ENCODE measurements at regions not wholly inside any gene's neighbourhood (a gene's known extent, or its start where the extent isn't known, plus 50 kb on each side); places are given as distances from the start of the nearest gene placed in this dataset.
"Not testable (repeated sequence)": the region's sequence is repeated elsewhere in the genome, so short reads cannot be mapped to it uniquely, and the experiment has no call there.

- Mint-ChIP-seq H3K4me3 (no peak overlapping the region), H3K27me3 (no peaks in the 10 kb centered on the region), H3K4me1 (no peaks in the 10 kb centered on the region), H3K36me3 (no peaks in the 10 kb centered on the region), H3K27ac (no peak overlapping the region), H3K9me3 (peaks cover 11% of the 10 kb centered on the region)
- DNase-seq: no peak
These were observed 421.7 kb upstream of the CHRM2 start for GRCh38 chr7:136446751-136447150.

- H3K4me3 Mint-ChIP-seq: no peak overlapping the region
- no peaks in the 10 kb centered on the region for H3K4me1 Mint-ChIP-seq
- no peaks in the 10 kb centered on the region for H3K36me3 Mint-ChIP-seq
- H3K9me3 Mint-ChIP-seq: peaks cover 7% of the 10 kb centered on the region
- DNase-seq: no peak
- H3K27me3 Mint-ChIP-seq: no peaks in the 10 kb centered on the region
- no peak overlapping the region for H3K27ac Mint-ChIP-seq
These were observed 426.6 kb upstream of the CHRM2 start for GRCh38 chr7:136441835-136442234.

GRCh38 chr7:136431736-136432135, 436.7 kb upstream of the CHRM2 start:
- not testable (repeated sequence) for H3K36me3 Mint-ChIP-seq, H3K4me3 Mint-ChIP-seq, DNase-seq, H3K9me3 Mint-ChIP-seq, H3K27ac Mint-ChIP-seq, H3K4me1 Mint-ChIP-seq, H3K27me3 Mint-ChIP-seq

GRCh38 chr7:136424058-136424457, 444.4 kb upstream of the CHRM2 start:
- no peak for DNase-seq
- Mint-ChIP-seq H3K4me3 (no peak overlapping the region), H3K4me1 (no peaks in the 10 kb centered on the region), H3K36me3 (no peaks in the 10 kb centered on the region), H3K9me3 (peaks cover 7% of the 10 kb centered on the region), H3K27ac (no peak overlapping the region), H3K27me3 (no peaks in the 10 kb centered on the region)

GRCh38 chr7:136419740-136420139, 442.6 kb upstream of the MTPN start:
- not testable (repeated sequence) for H3K4me3 Mint-ChIP-seq, H3K36me3 Mint-ChIP-seq, H3K9me3 Mint-ChIP-seq, DNase-seq, H3K4me1 Mint-ChIP-seq, H3K27me3 Mint-ChIP-seq, H3K27ac Mint-ChIP-seq

GRCh38 chr7:136412952-136413351, 435.8 kb upstream of the MTPN start:
- no peaks in the 10 kb centered on the region for H3K27me3 Mint-ChIP-seq
- no peak overlapping the region for H3K4me3 Mint-ChIP-seq
- H3K4me1 Mint-ChIP-seq: no peaks in the 10 kb centered on the region
- no peaks in the 10 kb centered on the region for H3K9me3 Mint-ChIP-seq
- H3K27ac Mint-ChIP-seq: no peak overlapping the region
- no peaks in the 10 kb centered on the region for H3K36me3 Mint-ChIP-seq
- no peak for DNase-seq

- H3K4me1 Mint-ChIP-seq: peaks cover 5% of the 10 kb centered on the region
- DNase-seq: peak; percentile 12
- no peaks in the 10 kb centered on the region for H3K9me3 Mint-ChIP-seq
- H3K4me3 Mint-ChIP-seq: no peak overlapping the region
- no peak overlapping the region for H3K27ac Mint-ChIP-seq
- peaks cover 6% of the 10 kb centered on the region for H3K27me3 Mint-ChIP-seq
- no peaks in the 10 kb centered on the region for H3K36me3 Mint-ChIP-seq
These were observed 429.0 kb upstream of the MTPN start for GRCh38 chr7:136405931-136406777.

GRCh38 chr7:136403591-136403990, 426.4 kb upstream of the MTPN start:
- Mint-ChIP-seq H3K27me3 (peaks cover 6% of the 10 kb centered on the region), H3K9me3 (no peaks in the 10 kb centered on the region), H3K4me1 (peaks cover 5% of the 10 kb centered on the region), H3K27ac (no peak overlapping the region), H3K4me3 (no peak overlapping the region), H3K36me3 (no peaks in the 10 kb centered on the region)
- no peak for DNase-seq

- H3K27ac Mint-ChIP-seq: no peak overlapping the region
- no peak overlapping the region for H3K4me3 Mint-ChIP-seq
- no peaks in the 10 kb centered on the region for H3K4me1 Mint-ChIP-seq
- H3K27me3 Mint-ChIP-seq: no peaks in the 10 kb centered on the region
- H3K36me3 Mint-ChIP-seq: no peaks in the 10 kb centered on the region
- no peak for DNase-seq
- H3K9me3 Mint-ChIP-seq: no peaks in the 10 kb centered on the region
These were observed 423.7 kb upstream of the MTPN start for GRCh38 chr7:136400877-136401276.

GRCh38 chr7:136399385-136399784, 422.2 kb upstream of the MTPN start:
- H3K4me3 Mint-ChIP-seq: no peak overlapping the region
- H3K27ac Mint-ChIP-seq: no peak overlapping the region
- DNase-seq: no peak
- H3K9me3 Mint-ChIP-seq: no peaks in the 10 kb centered on the region
- no peaks in the 10 kb centered on the region for H3K4me1 Mint-ChIP-seq
- no peaks in the 10 kb centered on the region for H3K27me3 Mint-ChIP-seq
- no peaks in the 10 kb centered on the region for H3K36me3 Mint-ChIP-seq

GRCh38 chr7:136392856-136393255, 415.7 kb upstream of the MTPN start:
- H3K4me3 Mint-ChIP-seq: no peak overlapping the region

GRCh38 chr7:136391371-136391770, 414.2 kb upstream of the MTPN start:
- Mint-ChIP-seq H3K4me1 (no peaks in the 10 kb centered on the region), H3K4me3 (no peak overlapping the region), H3K36me3 (no peaks in the 10 kb centered on the region), H3K27ac (no peak overlapping the region), H3K27me3 (no peaks in the 10 kb centered on the region), H3K9me3 (no peaks in the 10 kb centered on the region)
- no peak for DNase-seq

More at GRCh38 chr7:136392856-136393255, 415.7 kb upstream of the MTPN start:
- H3K36me3 Mint-ChIP-seq: no peaks in the 10 kb centered on the region
- H3K27me3 Mint-ChIP-seq: no peaks in the 10 kb centered on the region
- no peak for DNase-seq
- no peak overlapping the region for H3K27ac Mint-ChIP-seq
- no peaks in the 10 kb centered on the region for H3K4me1 Mint-ChIP-seq
- H3K9me3 Mint-ChIP-seq: no peaks in the 10 kb centered on the region

- no peak for DNase-seq
- no peak overlapping the region for H3K4me3 Mint-ChIP-seq
- no peaks in the 10 kb centered on the region for H3K27me3 Mint-ChIP-seq
- H3K36me3 Mint-ChIP-seq: no peaks in the 10 kb centered on the region
- H3K4me1 Mint-ChIP-seq: no peaks in the 10 kb centered on the region
- H3K27ac Mint-ChIP-seq: no peak overlapping the region
- H3K9me3 Mint-ChIP-seq: no peaks in the 10 kb centered on the region
These were observed 412.8 kb upstream of the MTPN start for GRCh38 chr7:136389933-136390332.

- Mint-ChIP-seq H3K4me1 (no peaks in the 10 kb centered on the region), H3K36me3 (no peaks in the 10 kb centered on the region), H3K27me3 (no peaks in the 10 kb centered on the region), H3K4me3 (no peak overlapping the region), H3K9me3 (no peaks in the 10 kb centered on the region), H3K27ac (no peak overlapping the region)
- no peak for DNase-seq
These were observed 409.7 kb upstream of the MTPN start for GRCh38 chr7:136386876-136387275.

GRCh38 chr7:136371409-136371808, 394.2 kb upstream of the MTPN start:
- not testable (repeated sequence) for H3K36me3 Mint-ChIP-seq, DNase-seq, H3K9me3 Mint-ChIP-seq, H3K27ac Mint-ChIP-seq, H3K4me1 Mint-ChIP-seq, H3K27me3 Mint-ChIP-seq, H3K4me3 Mint-ChIP-seq

GRCh38 chr7:136370137-136370536, 393.0 kb upstream of the MTPN start:
- no peak for DNase-seq
- no peaks in the 10 kb centered on the region for H3K9me3 Mint-ChIP-seq
- no peaks in the 10 kb centered on the region for H3K27me3 Mint-ChIP-seq
- H3K4me3 Mint-ChIP-seq: no peak overlapping the region
- H3K27ac Mint-ChIP-seq: no peak overlapping the region
- no peaks in the 10 kb centered on the region for H3K36me3 Mint-ChIP-seq
- no peaks in the 10 kb centered on the region for H3K4me1 Mint-ChIP-seq

Measured in activated naive CD8-positive, alpha-beta T cell treated with anti-CD3 and anti-CD28 coated beads for 36 hours (primary cell).